A673 (cell line): ENCODE measurements at regions not wholly inside any gene's neighbourhood (a gene's known extent, or its start where the extent isn't known, plus 50 kb on each side); places are given as distances from the start of the nearest gene placed in this dataset.
"Not testable (repeated sequence)": the region's sequence is repeated elsewhere in the genome, so short reads cannot be mapped to it uniquely, and the experiment has no call there.

Experiments
- BruUV-seq: library from RNA; stranded (reverse); fragments of 400-500 nt; replicated peaks from 2 replicates; lab custom pipeline; 2021; lab: Mats Ljungman, UMichigan
- CTCF ChIA-PET: fragments of 300-600 bp; sonication (Branson Sonifier 250); formaldehyde crosslinking; loops from one replicate; lab custom pipeline; 2022; ENCODE audit warnings: antibody characterized with exemption; lab: Charles Lee
- POLR2A ChIA-PET: fragments of 300-600 bp; sonication (Branson Sonifier 250); formaldehyde crosslinking; loops from one replicate; lab custom pipeline; 2022; ENCODE audit warnings: antibody characterized with exemption; ENCODE audit not compliant: low non-redundant PET; lab: Charles Lee
- DNase-seq: peaks from one replicate; pipeline ENCODE4 v3.0.0-alpha.2; 2015; ENCODE audit warnings: low spot score
- H3K27ac ChIP-seq: fragments of 200-600 bp; sonication (generic); 2 replicates; pipeline ENCODE4 v1.5.1; 2016; ENCODE audit warnings: mixed run types, low read depth, mild to moderate bottlenecking, mixed read lengths, antibody characterized with exemption, low read length; ENCODE audit not compliant: poor library complexity, severe bottlenecking
- H3K27me3 ChIP-seq: fragments of 200-600 bp; sonication (generic); replicated peaks from 2 replicates; pipeline ENCODE4 v1.6.1; 2017; ENCODE audit warnings: mixed run types, low read depth, mild to moderate bottlenecking, mixed read lengths, antibody characterized with exemption, low read length; ENCODE audit not compliant: insufficient read depth, poor library complexity
- H3K36me3 ChIP-seq: fragments of 200-600 bp; sonication (generic); 2 replicates; pipeline ENCODE4 v1.6.1; 2016; ENCODE audit warnings: mixed run types, mild to moderate bottlenecking, mixed read lengths, antibody characterized with exemption, low read length; ENCODE audit not compliant: insufficient read depth, poor library complexity, severe bottlenecking
- H3K4me1 ChIP-seq: fragments of 200-600 bp; sonication (generic); 2 replicates; pipeline ENCODE4 v1.6.1; 2017; ENCODE audit warnings: mixed run types, mild to moderate bottlenecking, mixed read lengths, antibody characterized with exemption, low read length; ENCODE audit not compliant: insufficient read depth, poor library complexity, severe bottlenecking
- H3K4me3 ChIP-seq: fragments of 200-600 bp; sonication (generic); 2 replicates; pipeline ENCODE4 v1.5.1; 2016; ENCODE audit warnings: low read depth, mixed run types, mild to moderate bottlenecking, mixed read lengths, low read length; ENCODE audit not compliant: poor library complexity, severe bottlenecking
- H3K9me3 ChIP-seq: fragments of 200-600 bp; sonication (generic); 2 replicates; pipeline ENCODE4 v1.6.1; 2016; ENCODE audit warnings: mixed run types, low read depth, mild to moderate bottlenecking, mixed read lengths, antibody characterized with exemption, low read length; ENCODE audit not compliant: poor library complexity, severe bottlenecking
- EZH2 ChIP-seq: fragments of 200-600 bp; sonication (generic); IDR thresholded peaks from 2 replicates; pipeline ENCODE4 v1.6.1; 2017; ENCODE audit warnings: borderline replicate concordance, low read depth, mild to moderate bottlenecking, mixed read lengths, antibody characterized with exemption, low read length; ENCODE audit not compliant: poor library complexity, severe bottlenecking
- intact Hi-C: fragments of 100-400 bp; cut with micrococcal nuclease; formaldehyde crosslinking; loops from one replicate; pipeline ENCODE4 v1.10.0; 2022; ENCODE audit not compliant: unreplicated experiment
- TF ChIP-seq, protein P1 (sequence below): fragments of 300-800, 200-600 bp; sonication (generic); conservative IDR thresholded peaks from 2 replicates; pipeline ENCODE4 v1.5.1; 2017; ENCODE audit warnings: low read depth, mild to moderate bottlenecking, antibody characterized with exemption, low read length, moderate library complexity, mixed read lengths

DNA sequence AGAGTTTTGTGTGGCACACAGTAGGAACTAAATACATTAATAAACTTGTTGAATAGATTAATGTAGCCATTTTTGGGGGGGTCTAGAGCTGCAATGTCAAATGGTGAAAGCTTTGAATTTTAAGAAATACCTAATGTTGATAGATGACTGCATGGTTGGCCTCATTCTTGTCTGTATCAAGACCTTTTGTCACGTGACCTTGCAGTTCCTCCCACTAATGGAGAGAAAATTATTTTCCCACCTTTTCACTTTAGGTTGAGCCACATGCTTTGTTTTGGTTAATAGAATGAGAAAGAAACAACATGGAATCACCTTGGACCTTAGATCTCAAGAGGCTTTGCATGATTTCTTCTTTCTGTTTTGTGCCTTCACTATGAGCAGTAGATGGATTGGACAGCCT lies 223.6 kb upstream of the DEPDC1 start:
- ChIA-PET CTCF (no interaction called here), POLR2A (interaction anchor here (0.6 kb wide), 1 partner anchor 855 kb away, joined by 3 read pairs; no protein-coding TSS in a partner anchor)
- intact Hi-C loops, result no loop called here
- Histone ChIP-seq H3K9me3 (no peaks in the 10 kb centered on the region), H3K27me3 (no peaks in the 10 kb centered on the region), H3K4me1 (no peaks in the 10 kb centered on the region), H3K27ac (no peak overlapping the region), H3K36me3 (no peaks in the 10 kb centered on the region), H3K4me3 (no peak overlapping the region)
- no peak for TF ChIP-seq EZH2
- TF ChIP-seq, protein P1, sequence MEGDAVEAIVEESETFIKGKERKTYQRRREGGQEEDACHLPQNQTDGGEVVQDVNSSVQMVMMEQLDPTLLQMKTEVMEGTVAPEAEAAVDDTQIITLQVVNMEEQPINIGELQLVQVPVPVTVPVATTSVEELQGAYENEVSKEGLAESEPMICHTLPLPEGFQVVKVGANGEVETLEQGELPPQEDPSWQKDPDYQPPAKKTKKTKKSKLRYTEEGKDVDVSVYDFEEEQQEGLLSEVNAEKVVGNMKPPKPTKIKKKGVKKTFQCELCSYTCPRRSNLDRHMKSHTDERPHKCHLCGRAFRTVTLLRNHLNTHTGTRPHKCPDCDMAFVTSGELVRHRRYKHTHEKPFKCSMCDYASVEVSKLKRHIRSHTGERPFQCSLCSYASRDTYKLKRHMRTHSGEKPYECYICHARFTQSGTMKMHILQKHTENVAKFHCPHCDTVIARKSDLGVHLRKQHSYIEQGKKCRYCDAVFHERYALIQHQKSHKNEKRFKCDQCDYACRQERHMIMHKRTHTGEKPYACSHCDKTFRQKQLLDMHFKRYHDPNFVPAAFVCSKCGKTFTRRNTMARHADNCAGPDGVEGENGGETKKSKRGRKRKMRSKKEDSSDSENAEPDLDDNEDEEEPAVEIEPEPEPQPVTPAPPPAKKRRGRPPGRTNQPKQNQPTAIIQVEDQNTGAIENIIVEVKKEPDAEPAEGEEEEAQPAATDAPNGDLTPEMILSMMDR, result no peak
- no TSS peak for BruUV-seq
- DNase-seq, result no peak

DNA sequence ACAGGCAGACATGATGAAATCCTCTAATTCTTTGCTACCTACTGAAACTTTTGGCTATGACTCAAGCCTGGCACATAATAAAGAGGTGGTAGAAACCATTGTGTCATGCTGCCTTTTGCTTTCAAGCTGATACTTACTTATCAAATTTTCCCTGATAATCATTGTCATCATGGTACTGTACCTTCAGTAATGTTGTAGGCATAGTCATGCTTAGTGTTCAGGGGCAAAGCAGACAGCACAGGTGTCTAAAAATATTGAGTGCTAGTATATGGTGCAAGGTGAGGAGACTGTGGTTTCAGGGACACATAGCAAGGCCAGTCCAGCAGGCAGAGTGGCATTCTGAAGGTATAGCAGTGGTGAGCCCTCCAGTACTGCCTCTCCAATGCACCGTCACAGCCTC lies 226.9 kb upstream of the DEPDC1 start:
- H3K27ac ChIP-seq, result no peak overlapping the region
- POLR2A ChIA-PET, result no interaction called here
- no peak overlapping the region for H3K4me3 ChIP-seq
- no peak for TF ChIP-seq EZH2
- TF ChIP-seq, protein P1, result no peak
- intact Hi-C loops, result no loop called here
- CTCF ChIA-PET, result no interaction called here
- no peaks in the 10 kb centered on the region for H3K4me1 ChIP-seq
- no peak for DNase-seq
- H3K9me3 ChIP-seq, result no peaks in the 10 kb centered on the region
- no peaks in the 10 kb centered on the region for H3K27me3 ChIP-seq
- no TSS peak for BruUV-seq
- no peaks in the 10 kb centered on the region for H3K36me3 ChIP-seq

DNA sequence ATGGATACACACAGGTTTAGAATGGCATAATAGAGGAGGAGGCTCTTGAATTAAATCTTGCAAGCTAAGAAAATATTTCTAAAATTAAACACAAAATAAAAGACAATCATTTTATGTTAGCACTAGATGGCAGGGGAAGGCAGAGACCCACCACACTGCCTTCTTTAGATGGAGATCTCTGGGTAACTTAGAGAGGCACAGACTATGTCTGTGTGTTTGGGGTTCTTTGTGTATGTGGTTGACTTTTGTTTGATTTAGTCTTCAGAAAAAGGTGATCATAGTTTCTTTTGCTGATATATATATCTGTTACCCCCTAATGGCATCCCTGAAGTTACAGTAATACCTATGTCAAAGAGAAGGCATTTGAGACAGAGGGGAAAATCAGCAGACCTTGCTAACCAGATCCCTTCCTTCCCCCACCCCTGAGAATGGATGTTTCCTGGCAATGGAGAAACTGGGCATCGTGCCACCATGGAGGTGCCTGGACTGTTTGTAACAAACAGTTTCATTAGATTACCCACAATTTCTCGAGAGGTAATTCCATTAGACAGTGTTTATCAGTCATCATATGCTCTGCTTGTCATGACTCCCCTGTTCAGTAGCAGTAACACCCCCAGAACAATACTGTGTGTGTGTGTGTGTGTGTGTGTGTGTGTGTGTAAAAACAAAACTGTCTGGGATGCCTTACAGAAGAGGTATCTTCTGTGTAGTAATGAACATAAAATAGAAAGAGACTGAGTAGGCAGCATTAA lies 228.3 kb upstream of the DEPDC1 start:
- ChIA-PET POLR2A (no interaction called here), CTCF (no interaction called here)
- H3K27ac ChIP-seq, result no peak overlapping the region

DNA sequence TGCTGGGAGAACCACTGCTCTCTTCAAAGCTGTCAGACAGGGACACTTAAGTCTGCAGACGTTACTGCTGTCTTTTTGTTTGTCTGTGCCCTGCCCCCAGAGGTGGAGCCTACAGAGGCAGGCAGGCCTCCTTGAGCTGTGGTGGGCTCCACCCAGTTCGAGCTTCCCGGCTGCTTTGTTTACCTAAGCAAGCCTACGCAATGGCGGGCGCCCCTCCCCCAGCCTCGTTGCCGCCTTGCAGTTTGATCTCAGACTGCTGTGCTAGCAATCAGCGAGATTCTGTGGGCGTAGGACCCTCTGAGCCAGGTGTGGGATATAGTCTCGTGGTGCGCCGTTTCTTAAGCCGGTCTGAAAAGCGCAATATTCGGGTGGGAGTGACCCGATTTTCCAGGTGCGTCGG lies 242.6 kb upstream of the DEPDC1 start:
- DNase-seq, H3K9me3 ChIP-seq, H3K4me3 ChIP-seq, H3K4me1 ChIP-seq, CTCF ChIA-PET, H3K36me3 ChIP-seq, H3K27me3 ChIP-seq, POLR2A ChIA-PET, BruUV-seq, H3K27ac ChIP-seq, intact Hi-C loops: not testable (repeated sequence)

More for the DNA sequence above, 228.3 kb upstream of the DEPDC1 start:
- no peak overlapping the region for H3K4me3 ChIP-seq
- BruUV-seq, result no TSS peak
- intact Hi-C loops, result no loop called here
- no peaks in the 10 kb centered on the region for H3K27me3 ChIP-seq
- H3K36me3 ChIP-seq, result no peaks in the 10 kb centered on the region
- no peaks in the 10 kb centered on the region for H3K9me3 ChIP-seq
- H3K4me1 ChIP-seq, result no peaks in the 10 kb centered on the region
- TF ChIP-seq EZH2, result no peak
- TF ChIP-seq, protein P1, result no peak
- peak; percentile 5 for DNase-seq
